PC-9 (cell line): ENCODE measurements at regions not wholly inside any gene's neighbourhood (a gene's known extent, or its start where the extent isn't known, plus 50 kb on each side); places are given as distances from the start of the nearest gene placed in this dataset.

Source experiments
- EZH2 ChIP-seq: fragments of 200-600 bp; sonication (generic); IDR thresholded peaks from 2 replicates; pipeline ENCODE4 v1.8.0; 2017; ENCODE audit warnings: antibody characterized with exemption, low read depth
- TF ChIP-seq, protein P1 (sequence below): fragments of 200-600 bp; sonication (generic); conservative IDR thresholded peaks from 2 replicates; pipeline ENCODE4 v1.6.1; 2017; ENCODE audit warnings: mixed run types, antibody characterized with exemption, mild to moderate bottlenecking, moderate library complexity

DNA sequence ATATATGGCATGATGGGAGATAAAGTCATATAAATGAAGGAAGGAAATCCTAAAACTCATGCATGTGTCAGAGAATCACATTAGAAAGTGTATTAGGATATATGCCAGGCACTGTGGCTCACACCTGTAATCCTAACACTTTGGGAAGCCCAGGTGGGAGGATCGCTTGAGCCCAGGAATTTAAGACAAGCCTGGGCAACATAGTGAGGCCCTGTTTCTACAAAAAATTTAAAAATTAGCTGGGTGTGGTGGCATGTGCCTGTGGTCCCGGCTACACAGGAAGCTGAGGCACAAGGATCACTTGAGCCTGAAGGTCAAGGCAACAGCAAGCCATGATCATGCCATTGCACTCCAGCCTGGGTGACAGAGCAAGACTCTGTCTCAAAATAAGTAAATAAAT lies 130.3 kb upstream of the ARID2 start:
- TF ChIP-seq, protein P1, sequence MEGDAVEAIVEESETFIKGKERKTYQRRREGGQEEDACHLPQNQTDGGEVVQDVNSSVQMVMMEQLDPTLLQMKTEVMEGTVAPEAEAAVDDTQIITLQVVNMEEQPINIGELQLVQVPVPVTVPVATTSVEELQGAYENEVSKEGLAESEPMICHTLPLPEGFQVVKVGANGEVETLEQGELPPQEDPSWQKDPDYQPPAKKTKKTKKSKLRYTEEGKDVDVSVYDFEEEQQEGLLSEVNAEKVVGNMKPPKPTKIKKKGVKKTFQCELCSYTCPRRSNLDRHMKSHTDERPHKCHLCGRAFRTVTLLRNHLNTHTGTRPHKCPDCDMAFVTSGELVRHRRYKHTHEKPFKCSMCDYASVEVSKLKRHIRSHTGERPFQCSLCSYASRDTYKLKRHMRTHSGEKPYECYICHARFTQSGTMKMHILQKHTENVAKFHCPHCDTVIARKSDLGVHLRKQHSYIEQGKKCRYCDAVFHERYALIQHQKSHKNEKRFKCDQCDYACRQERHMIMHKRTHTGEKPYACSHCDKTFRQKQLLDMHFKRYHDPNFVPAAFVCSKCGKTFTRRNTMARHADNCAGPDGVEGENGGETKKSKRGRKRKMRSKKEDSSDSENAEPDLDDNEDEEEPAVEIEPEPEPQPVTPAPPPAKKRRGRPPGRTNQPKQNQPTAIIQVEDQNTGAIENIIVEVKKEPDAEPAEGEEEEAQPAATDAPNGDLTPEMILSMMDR: no peak
- TF ChIP-seq EZH2: no peak
